ENCODE measurements at regions not wholly inside any gene's neighbourhood (a gene's known extent, or its start where the extent isn't known, plus 50 kb on each side); places are given as distances from the start of the nearest gene placed in this dataset.

DNA sequence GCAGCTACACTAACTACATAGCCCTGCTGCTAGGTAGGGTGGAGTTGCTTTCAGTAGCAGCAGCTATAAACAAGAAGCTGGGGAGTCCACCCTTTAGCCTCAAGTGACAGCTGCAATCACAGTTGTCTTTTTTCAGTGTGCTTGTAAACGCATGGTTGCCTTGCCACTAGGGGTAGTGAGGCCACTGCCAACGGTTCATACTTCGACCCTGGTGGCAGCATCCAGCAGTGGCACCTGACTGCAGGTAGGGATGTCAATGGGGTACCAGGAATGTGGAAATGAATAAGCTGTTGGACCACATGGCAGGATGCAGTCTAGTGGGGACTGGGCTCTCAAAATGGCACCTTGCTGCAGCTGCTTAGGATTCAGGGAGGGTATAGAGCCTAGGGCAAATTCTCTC is 367.2 kb downstream of the RASEF start:
- no peak for DNase-seq (ENCODE audit: low read depth)
- TF ChIP-seq, protein P1, sequence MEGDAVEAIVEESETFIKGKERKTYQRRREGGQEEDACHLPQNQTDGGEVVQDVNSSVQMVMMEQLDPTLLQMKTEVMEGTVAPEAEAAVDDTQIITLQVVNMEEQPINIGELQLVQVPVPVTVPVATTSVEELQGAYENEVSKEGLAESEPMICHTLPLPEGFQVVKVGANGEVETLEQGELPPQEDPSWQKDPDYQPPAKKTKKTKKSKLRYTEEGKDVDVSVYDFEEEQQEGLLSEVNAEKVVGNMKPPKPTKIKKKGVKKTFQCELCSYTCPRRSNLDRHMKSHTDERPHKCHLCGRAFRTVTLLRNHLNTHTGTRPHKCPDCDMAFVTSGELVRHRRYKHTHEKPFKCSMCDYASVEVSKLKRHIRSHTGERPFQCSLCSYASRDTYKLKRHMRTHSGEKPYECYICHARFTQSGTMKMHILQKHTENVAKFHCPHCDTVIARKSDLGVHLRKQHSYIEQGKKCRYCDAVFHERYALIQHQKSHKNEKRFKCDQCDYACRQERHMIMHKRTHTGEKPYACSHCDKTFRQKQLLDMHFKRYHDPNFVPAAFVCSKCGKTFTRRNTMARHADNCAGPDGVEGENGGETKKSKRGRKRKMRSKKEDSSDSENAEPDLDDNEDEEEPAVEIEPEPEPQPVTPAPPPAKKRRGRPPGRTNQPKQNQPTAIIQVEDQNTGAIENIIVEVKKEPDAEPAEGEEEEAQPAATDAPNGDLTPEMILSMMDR (conservative IDR thresholded peaks at IDR 0.05; ENCODE audit: low read depth, low read length), result no peak
- no peak overlapping the region for H3K4me3 ChIP-seq (ENCODE audit: low read length)

DNA sequence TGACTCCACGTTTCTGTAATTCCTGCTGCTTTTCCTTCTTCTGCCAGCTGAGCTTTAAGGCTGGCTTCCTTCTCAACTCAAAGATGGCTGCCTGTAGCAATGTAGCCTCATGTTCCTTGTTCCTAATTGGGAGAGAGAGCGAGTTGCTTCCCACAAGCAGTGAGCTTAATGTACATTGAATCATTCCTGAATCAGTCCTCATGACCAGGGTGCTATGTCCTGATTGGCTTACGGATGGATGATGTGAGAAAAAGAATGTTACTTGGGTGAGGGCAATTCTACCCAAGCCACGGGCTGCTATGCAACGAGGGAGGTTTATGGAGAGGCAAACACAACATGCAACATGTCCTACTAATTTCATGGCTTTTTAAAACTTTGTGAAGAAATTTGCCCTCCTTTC is 356.2 kb downstream of the RASEF start:
- no peak for DNase-seq (ENCODE audit: low read depth)
- TF ChIP-seq, protein P1 (conservative IDR thresholded peaks at IDR 0.05; ENCODE audit: low read depth, low read length), result no peak
- no peak overlapping the region for H3K4me3 ChIP-seq (ENCODE audit: low read length)

DNA sequence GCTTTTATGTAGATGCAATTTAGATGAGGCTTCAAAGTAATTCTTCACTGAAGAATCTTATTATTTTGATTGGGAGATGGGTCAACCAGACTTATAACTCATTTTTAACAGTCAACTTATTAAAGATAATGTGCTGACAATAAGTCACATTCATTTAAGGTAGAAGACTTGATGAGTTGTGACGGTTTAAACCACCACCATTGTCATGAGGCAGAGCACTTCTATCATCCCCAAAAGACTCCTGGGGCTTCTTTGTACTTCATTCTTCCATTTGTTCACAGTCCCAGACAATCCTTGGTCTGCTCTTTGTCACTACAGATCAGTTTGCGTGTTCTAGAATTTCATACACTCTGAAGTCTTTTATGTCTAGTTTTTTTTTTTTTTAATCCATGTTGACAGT is 346.1 kb downstream of the RASEF start:
- no peak for DNase-seq (ENCODE audit: low read depth)
- TF ChIP-seq, protein P1 (conservative IDR thresholded peaks at IDR 0.05; ENCODE audit: low read depth, low read length), result no peak
- no peak overlapping the region for H3K4me3 ChIP-seq (ENCODE audit: low read length)

DNA sequence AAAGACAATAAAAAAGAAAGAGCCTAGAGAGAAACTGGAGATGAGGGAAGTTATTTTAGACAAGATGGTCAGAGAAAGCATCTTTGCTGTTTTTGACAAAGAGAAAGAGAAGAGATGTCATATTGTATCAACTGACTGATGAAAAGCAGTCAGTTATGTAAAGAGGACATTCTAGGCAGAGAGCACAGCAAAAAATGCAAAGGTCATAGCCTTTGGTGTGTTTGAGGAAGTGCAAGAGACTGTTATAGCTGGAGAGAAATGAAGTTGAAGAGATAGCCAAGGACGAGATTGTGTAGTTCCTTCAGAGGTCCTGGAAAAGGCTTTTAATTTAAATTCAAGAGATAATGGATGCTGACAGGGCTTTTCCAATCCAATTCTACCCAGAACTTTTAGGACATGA is 342.4 kb downstream of the RASEF start:
- no peak for DNase-seq (ENCODE audit: low read depth)

DNA sequence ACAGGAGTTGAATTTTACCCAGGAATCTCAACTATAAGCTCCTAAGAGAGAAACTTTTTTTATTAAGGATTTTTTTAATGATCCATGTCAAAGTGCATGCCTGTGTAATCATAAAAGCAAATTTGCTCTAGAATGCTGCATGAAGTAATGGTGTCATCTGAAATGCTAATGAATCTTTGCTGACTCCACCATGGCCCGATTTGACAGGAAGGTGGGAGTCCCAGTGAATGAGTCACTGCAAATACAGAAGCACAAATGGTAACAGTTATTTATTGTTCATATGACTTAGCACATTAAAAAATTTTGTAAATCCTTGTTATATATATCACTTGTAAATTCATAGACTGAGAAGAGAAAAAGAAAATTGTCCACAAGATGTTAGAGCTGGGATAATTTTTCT is 341.3 kb downstream of the RASEF start:
- TF ChIP-seq, protein P1 (conservative IDR thresholded peaks at IDR 0.05; ENCODE audit: low read depth, low read length), result no peak
- peak; percentile 47 for DNase-seq (ENCODE audit: low read depth)

More for the DNA sequence above, 342.4 kb downstream of the RASEF start:
- H3K4me3 ChIP-seq (ENCODE audit: low read length), result no peak overlapping the region
- TF ChIP-seq, protein P1 (conservative IDR thresholded peaks at IDR 0.05; ENCODE audit: low read depth, low read length), result no peak

DNA sequence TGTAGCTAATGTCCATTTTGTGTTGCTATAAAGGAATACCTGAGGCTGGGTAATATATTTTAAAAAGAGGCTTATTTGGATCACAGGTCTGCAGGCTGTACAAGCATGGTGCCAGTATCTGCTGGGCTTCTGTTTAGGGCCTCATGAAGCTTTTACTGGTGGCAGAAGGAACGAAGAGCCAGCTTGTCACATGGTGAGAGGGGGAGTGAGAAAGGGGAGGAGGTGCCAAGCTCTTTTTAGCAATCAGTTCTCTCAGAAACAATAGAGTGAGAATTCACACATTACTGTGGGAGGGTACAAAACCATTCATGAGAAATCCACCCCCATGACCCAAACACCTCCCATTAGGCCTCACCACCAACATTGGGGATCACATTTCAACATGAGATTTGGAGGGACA is 340.9 kb downstream of the RASEF start:
- H3K4me3 ChIP-seq (ENCODE audit: low read length), result no peak overlapping the region
- no peak for DNase-seq (ENCODE audit: low read depth)
- TF ChIP-seq, protein P1 (conservative IDR thresholded peaks at IDR 0.05; ENCODE audit: low read depth, low read length), result no peak

More for the DNA sequence above, 341.3 kb downstream of the RASEF start:
- H3K4me3 ChIP-seq (ENCODE audit: low read length), result no peak overlapping the region

DNA sequence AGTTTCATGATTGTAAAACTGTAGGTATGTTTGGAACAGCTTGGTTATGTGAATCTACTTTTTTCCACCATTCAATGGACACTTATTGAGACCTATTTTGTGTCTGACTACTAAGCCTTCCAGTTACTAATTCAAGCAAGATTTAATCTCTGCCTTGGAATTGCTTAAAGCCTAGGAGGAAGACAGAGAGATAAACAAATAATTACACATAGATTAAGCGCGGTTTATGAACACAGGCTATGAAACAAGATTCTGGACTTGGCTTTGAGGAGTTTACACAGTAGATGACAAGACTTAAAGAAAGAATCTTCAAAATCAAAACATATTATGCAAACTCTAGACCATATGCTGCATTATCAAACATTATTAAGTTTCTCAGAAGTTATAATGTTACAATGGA is 340.4 kb downstream of the RASEF start:
- TF ChIP-seq, protein P1 (conservative IDR thresholded peaks at IDR 0.05; ENCODE audit: low read depth, low read length), result no peak

More for the DNA sequence above, 340.4 kb downstream of the RASEF start:
- DNase-seq (ENCODE audit: low read depth), result no peak
- H3K4me3 ChIP-seq (ENCODE audit: low read length), result no peak overlapping the region
